22Rv1 (cell line): ENCODE measurements at regions not wholly inside any gene's neighbourhood (a gene's known extent, or its start where the extent isn't known, plus 50 kb on each side); places are given as distances from the start of the nearest gene placed in this dataset.

ENCODE experiments used
- H3K27ac ChIP-seq: fragments of 450-650 bp; 2 replicates; pipeline ENCODE4 v1.5.1; 2017
- CTCF ChIP-seq: fragments of 450-650 bp; IDR thresholded peaks from 2 replicates; pipeline ENCODE4 v1.5.1; 2017; ENCODE audit warnings: mild to moderate bottlenecking
- ZFX ChIP-seq: fragments of 450-650 bp; IDR thresholded peaks from 2 replicates; pipeline ENCODE4 v1.6.1; 2017; ENCODE audit warnings: antibody characterized with exemption, borderline replicate concordance

- TF ChIP-seq CTCF = no peak
- no peak for TF ChIP-seq ZFX
- no peak overlapping the region for H3K27ac ChIP-seq
These were observed 118.7 kb downstream of the MID1IP1 start for GRCh38 chrX:38919853-38920528.

GRCh38 chrX:38923451-38923969 lies 122.3 kb downstream of the MID1IP1 start:
- H3K27ac ChIP-seq = no peak overlapping the region
- TF ChIP-seq ZFX (no peak), CTCF (no peak)

- no peak overlapping the region for H3K27ac ChIP-seq
- TF ChIP-seq CTCF = no peak
- no peak for TF ChIP-seq ZFX
These were observed 126.3 kb downstream of the MID1IP1 start for GRCh38 chrX:38927592-38927991.

- H3K27ac ChIP-seq = no peak overlapping the region
- TF ChIP-seq ZFX = no peak
- TF ChIP-seq CTCF = no peak
These were observed 128.7 kb downstream of the MID1IP1 start for GRCh38 chrX:38929966-38930421.

- H3K27ac ChIP-seq = no peak overlapping the region
- no peak for TF ChIP-seq ZFX
- no peak for TF ChIP-seq CTCF
These were observed 129.2 kb downstream of the MID1IP1 start for GRCh38 chrX:38930474-38930873.

GRCh38 chrX:38935561-38935960 lies 134.3 kb downstream of the MID1IP1 start:
- no peak overlapping the region for H3K27ac ChIP-seq
- TF ChIP-seq ZFX = no peak
- TF ChIP-seq CTCF = no peak

GRCh38 chrX:38937400-38937799 lies 136.1 kb downstream of the MID1IP1 start:
- TF ChIP-seq ZFX = no peak
- no peak for TF ChIP-seq CTCF
- H3K27ac ChIP-seq = no peak overlapping the region
